Fibroblast of skin of abdomen (primary cell): ENCODE measurements at regions not wholly inside any gene's neighbourhood (a gene's known extent, or its start where the extent isn't known, plus 50 kb on each side); places are given as distances from the start of the nearest gene placed in this dataset.

Source experiments
- DNase-seq: peaks from one replicate; pipeline ENCODE4 v3.0.0-alpha.2; 2013

DNA sequence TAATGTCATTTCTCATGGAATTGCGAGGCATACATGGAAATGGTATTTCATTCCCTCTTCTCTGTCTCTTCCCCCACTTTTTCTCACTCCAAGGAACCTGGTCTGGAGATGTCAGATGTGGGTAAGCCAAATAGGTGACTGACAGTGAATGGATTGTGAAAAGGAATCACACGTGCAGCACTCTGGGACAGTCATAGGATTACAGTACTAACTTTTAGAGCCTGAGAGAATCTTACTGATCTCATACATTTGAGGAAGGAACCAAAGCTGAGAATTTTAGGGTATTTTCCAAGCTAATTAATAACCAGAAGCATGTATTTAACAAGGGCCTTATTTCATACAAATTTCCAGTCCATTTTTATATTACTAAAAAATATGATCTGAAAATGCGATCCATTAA, 58.1 kb upstream of the ERBB4 start:
- DNase-seq = no peak

DNA sequence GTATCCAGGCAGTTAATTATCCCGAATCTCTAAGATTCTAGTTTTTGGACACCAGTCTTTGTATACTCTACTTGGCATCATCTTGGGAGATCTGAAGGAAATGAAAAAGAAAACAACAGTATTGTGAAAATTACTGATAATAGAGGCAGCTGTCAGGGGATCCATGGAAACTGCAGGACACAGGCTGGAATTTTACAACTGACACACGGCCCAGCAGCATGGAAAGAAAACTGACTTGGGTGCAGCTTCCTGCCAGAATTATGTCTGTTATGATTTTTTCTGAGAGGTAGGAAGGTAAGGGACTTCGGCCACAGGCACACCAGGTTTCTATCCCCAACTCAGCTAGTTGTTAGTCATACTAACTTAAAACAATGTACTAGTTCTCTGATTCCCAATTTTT, 57.7 kb upstream of the ERBB4 start:
- no peak for DNase-seq

GRCh38 chr2:212595036-212595654, 56.5 kb upstream of the ERBB4 start:
- DNase-seq = no peak

- no peak for DNase-seq
Observed at GRCh38 chr2:212592695-212593094, 54.1 kb upstream of the ERBB4 start.
